Sigmoid colon (tissue), 4 donors: ENCODE measurements at regions not wholly inside any gene's neighbourhood (a gene's known extent, or its start where the extent isn't known, plus 50 kb on each side); places are given as distances from the start of the nearest gene placed in this dataset.

Experiments used
- CTCF ChIP-seq, 4 experiments: fragments of 450-650 bp in 3 of 4; fragments of 200-600 bp in 1 of 4; IDR thresholded peaks; one replicate each; pipeline ENCODE4 v1.5.1; 2016 to 2019; ENCODE audit warnings: antibody characterized with exemption in 4 of 4, mild to moderate bottlenecking in 3 of 4, moderate library complexity in 2 of 4
- POLR2A ChIP-seq, 2 donors: fragments of 450-650 bp; IDR thresholded peaks; one replicate each; pipeline ENCODE4 v1.6.1; 2016; ENCODE audit warnings: antibody characterized with exemption in 2 of 2, mild to moderate bottlenecking in 2 of 2, moderate library complexity in 2 of 2
- POLR2AphosphoS5 ChIP-seq, 4 donors: sonication (generic); formaldehyde crosslinking; IDR thresholded peaks; one replicate each; pipeline ENCODE4 v1.6.1; 2017; ENCODE audit warnings: antibody characterized with exemption in 4 of 4

DNA sequence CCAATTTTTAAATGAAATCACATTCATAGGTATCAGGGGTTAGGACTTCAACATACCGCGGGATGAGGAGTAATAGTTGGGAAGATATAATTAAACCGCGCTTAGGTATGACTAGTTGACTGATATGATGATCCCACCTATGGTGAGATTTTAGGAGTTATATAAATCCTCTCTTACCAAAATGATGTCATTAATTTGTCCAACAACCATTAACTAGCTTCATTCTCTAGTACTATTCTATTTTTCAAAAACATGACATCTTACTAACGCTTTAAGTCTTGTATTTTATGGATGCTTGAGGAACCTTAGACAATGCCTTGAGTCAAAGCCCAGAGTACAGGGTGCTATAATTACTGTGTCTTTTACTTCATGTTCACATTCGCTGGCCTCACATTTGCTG is 59.6 kb upstream of the PIK3R1 start:
- TF ChIP-seq CTCF (IDR thresholded peaks at IDR 0.05) (no peak), POLR2AphosphoS5 (IDR thresholded peaks at IDR 0.05) (no peak), POLR2A (IDR thresholded peaks at IDR 0.05) (no peak)
